Thoracic aorta (tissue), 2 donors: ENCODE measurements at regions not wholly inside any gene's neighbourhood (a gene's known extent, or its start where the extent isn't known, plus 50 kb on each side); places are given as distances from the start of the nearest gene placed in this dataset.

ENCODE experiments used
- ATAC-seq: fragments of 150-250 bp; one replicate; pipeline ENCODE4 v1.8.0; 2017; ENCODE audit warnings: low read depth; ENCODE audit not compliant: insufficient number of reproducible peaks, low FRiP score
- DNase-seq: peaks from one replicate; pipeline ENCODE4 v3.0.0-alpha.2; 2020; ENCODE audit warnings: low spot score
- H3K27ac ChIP-seq, 2 donors: fragments of 200-600 bp; sonication (generic); 1 replicate in 1 of 2; 2 replicates in 1 of 2; pipeline ENCODE4 v1.5.1; 2016; ENCODE audit warnings: mild to moderate bottlenecking in 2 of 2, moderate library complexity in 2 of 2
- H3K27me3 ChIP-seq: fragments of 200-600 bp; sonication (generic); replicated peaks from 2 replicates; pipeline ENCODE4 v1.6.0; 2016; ENCODE audit warnings: mild to moderate bottlenecking; ENCODE audit not compliant: insufficient read depth
- H3K36me3 ChIP-seq: fragments of 200-600 bp; sonication (generic); one replicate; pipeline ENCODE4 v1.5.1; 2016
- H3K4me1 ChIP-seq, 2 donors: fragments of 200-600 bp; sonication (generic); 1 replicate in 1 of 2; 2 replicates in 1 of 2; pipeline versions ENCODE4 v1.5.1 to v1.6.0; 2016; ENCODE audit warnings: low read depth in 2 of 2, mild to moderate bottlenecking in 1 of 2; ENCODE audit not compliant: control insufficient read depth in 1 of 2
- H3K4me3 ChIP-seq: fragments of 200-600 bp; sonication (generic); 2 replicates; pipeline ENCODE4 v1.5.1; 2016; ENCODE audit warnings: mild to moderate bottlenecking
- H3K9me3 ChIP-seq: fragments of 200-600 bp; sonication (generic); 2 replicates; pipeline ENCODE4 v1.5.1; 2016
- CTCF ChIP-seq: fragments of 200-600 bp; sonication (generic); IDR thresholded peaks from one replicate; pipeline ENCODE4 v1.5.1; 2019; ENCODE audit warnings: antibody characterized with exemption

GRCh38 chr6:170113141-170113540 is 177.7 kb downstream of the DLL1 start:
- Histone ChIP-seq H3K36me3 (no peaks in the 10 kb centered on the region), H3K9me3 (no peaks in the 10 kb centered on the region), H3K4me3 (no peak overlapping the region), H3K27me3 (no peaks in the 10 kb centered on the region), H3K27ac (no peak overlapping the region), H3K4me1 (no peaks in the 10 kb centered on the region)
- ATAC-seq (no peak), DNase-seq (no peak)
- TF ChIP-seq CTCF: no peak

- H3K27me3 ChIP-seq: no peaks in the 10 kb centered on the region
- no peaks in the 10 kb centered on the region for H3K4me1 ChIP-seq
- ATAC-seq: no peak
- no peak for TF ChIP-seq CTCF
- DNase-seq: no peak
- no peaks in the 10 kb centered on the region for H3K36me3 ChIP-seq
- no peak overlapping the region for H3K4me3 ChIP-seq
- H3K9me3 ChIP-seq: no peaks in the 10 kb centered on the region
- no peak overlapping the region for H3K27ac ChIP-seq
Measured at GRCh38 chr6:170112583-170112860, 178.4 kb downstream of the DLL1 start.

- TF ChIP-seq CTCF: no peak
- Histone ChIP-seq H3K4me3 (no peak overlapping the region), H3K36me3 (no peaks in the 10 kb centered on the region), H3K27me3 (no peaks in the 10 kb centered on the region), H3K4me1 (no peaks in the 10 kb centered on the region), H3K9me3 (no peaks in the 10 kb centered on the region), H3K27ac (no peak overlapping the region)
- ATAC-seq (no peak), DNase-seq (no peak)
Measured at GRCh38 chr6:170111816-170112582, 178.9 kb downstream of the DLL1 start.

GRCh38 chr6:170111141-170111664 is 179.7 kb downstream of the DLL1 start:
- Histone ChIP-seq H3K27ac (no peak overlapping the region), H3K4me3 (no peak overlapping the region), H3K36me3 (no peaks in the 10 kb centered on the region), H3K4me1 (no peaks in the 10 kb centered on the region), H3K27me3 (no peaks in the 10 kb centered on the region), H3K9me3 (no peaks in the 10 kb centered on the region)
- no peak for ATAC-seq
- DNase-seq: no peak
- no peak for TF ChIP-seq CTCF

GRCh38 chr6:170110201-170111140 is 180.4 kb downstream of the DLL1 start:
- no peak for TF ChIP-seq CTCF
- no peaks in the 10 kb centered on the region for H3K4me1 ChIP-seq
- H3K4me3 ChIP-seq: no peak overlapping the region
- no peak for DNase-seq
- no peak overlapping the region for H3K27ac ChIP-seq
- H3K36me3 ChIP-seq: no peaks in the 10 kb centered on the region
- H3K27me3 ChIP-seq: no peaks in the 10 kb centered on the region
- ATAC-seq: no peak
- no peaks in the 10 kb centered on the region for H3K9me3 ChIP-seq
